ENCODE measurements at regions not wholly inside any gene's neighbourhood (a gene's known extent, or its start where the extent isn't known, plus 50 kb on each side); places are given as distances from the start of the nearest gene placed in this dataset.
"Not testable (repeated sequence)": the region's sequence is repeated elsewhere in the genome, so short reads cannot be mapped to it uniquely, and the experiment has no call there.

GRCh38 chr5:26485146-26485860 is 553.1 kb downstream of the CDH9 start:
- TF ChIP-seq CTCF (IDR thresholded peaks at IDR 0.05; ENCODE audit: low read depth, low read length, poor library complexity, severe bottlenecking); EZH2phosphoT487 (IDR thresholded peaks at IDR 0.05; ENCODE audit: borderline replicate concordance, low read length): not testable (repeated sequence)

Measured in DOHH2 (cell line).